ENCODE measurements at regions not wholly inside any gene's neighbourhood (a gene's known extent, or its start where the extent isn't known, plus 50 kb on each side); places are given as distances from the start of the nearest gene placed in this dataset.

DNA sequence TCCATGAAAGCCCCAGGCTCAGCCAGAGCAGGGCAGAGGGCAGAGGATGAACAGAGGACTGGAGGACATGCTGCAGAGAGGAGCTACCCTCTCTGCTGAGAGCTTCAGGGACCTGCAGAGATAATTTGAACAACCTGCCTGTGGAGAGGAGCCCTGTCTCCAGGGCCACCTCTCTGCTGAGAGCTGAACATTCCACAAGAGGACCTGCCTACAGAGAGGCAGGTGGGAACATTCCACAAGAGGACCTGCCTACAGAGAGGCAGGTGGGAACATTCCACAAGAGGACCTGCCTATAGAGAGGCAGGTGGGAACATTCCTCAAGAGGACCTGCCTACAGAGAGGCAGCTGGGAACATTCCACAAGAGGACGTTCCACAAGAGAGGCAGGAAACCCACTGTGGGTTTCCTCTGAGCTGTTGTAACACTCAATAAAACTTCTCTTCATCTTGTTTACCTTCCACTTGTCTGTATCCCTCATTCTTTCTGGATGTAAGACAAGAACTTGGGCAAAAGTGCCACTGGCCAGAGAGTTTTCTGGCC is 551.9 kb upstream of the CA10 start:
- DNase-seq: no peak
- no peaks in the 10 kb centered on the region for H3K27me3 ChIP-seq
- no peaks in the 10 kb centered on the region for H3K36me3 ChIP-seq (replicated peaks in 1 of 2; ENCODE audit: insufficient read depth in 1 of 2, low read depth in 2 of 2)
- H3K27ac ChIP-seq: no peak overlapping the region
- no peaks in the 10 kb centered on the region for H3K9me3 ChIP-seq
- TF ChIP-seq, protein P1, sequence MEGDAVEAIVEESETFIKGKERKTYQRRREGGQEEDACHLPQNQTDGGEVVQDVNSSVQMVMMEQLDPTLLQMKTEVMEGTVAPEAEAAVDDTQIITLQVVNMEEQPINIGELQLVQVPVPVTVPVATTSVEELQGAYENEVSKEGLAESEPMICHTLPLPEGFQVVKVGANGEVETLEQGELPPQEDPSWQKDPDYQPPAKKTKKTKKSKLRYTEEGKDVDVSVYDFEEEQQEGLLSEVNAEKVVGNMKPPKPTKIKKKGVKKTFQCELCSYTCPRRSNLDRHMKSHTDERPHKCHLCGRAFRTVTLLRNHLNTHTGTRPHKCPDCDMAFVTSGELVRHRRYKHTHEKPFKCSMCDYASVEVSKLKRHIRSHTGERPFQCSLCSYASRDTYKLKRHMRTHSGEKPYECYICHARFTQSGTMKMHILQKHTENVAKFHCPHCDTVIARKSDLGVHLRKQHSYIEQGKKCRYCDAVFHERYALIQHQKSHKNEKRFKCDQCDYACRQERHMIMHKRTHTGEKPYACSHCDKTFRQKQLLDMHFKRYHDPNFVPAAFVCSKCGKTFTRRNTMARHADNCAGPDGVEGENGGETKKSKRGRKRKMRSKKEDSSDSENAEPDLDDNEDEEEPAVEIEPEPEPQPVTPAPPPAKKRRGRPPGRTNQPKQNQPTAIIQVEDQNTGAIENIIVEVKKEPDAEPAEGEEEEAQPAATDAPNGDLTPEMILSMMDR (IDR thresholded peaks at IDR 0.05): no peak
- no peak for TF ChIP-seq POLR2A (IDR thresholded peaks at IDR 0.05)
- no peaks in the 10 kb centered on the region for H3K4me1 ChIP-seq
- intact Hi-C loops (cut with DNase I): no loop called here
- WGBS, 2 donors: 31 to 36% methylated on average over 1 of the region's 1 CpG
- no peak overlapping the region for H3K4me3 ChIP-seq
- ATAC-seq: no peak

DNA sequence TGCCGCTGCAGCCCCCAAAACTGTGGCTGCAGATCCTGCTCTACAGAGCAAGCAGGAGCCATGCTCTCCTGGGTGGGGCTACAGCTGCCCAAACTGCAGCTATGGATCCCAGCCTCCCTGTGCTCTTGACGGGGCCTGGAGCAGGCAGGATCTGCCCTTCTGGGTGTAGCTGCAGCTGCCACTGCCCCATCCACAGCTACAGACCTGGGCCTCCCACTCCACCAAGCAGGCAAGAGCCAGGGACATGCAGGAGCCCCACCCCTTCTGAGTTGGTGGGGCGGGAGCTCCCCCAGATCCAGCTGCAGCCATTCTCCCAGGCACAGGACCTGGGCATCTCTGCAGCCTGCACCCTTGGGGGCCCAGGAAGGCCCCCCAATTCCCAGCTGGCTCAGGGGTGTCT is 551.2 kb upstream of the CA10 start:
- WGBS, 2 donors: 76% methylated on average over 3 of the region's 3 CpGs; no CpG with 5 or more reads in 1 of the 2 donors
- no peak for ATAC-seq

DNA sequence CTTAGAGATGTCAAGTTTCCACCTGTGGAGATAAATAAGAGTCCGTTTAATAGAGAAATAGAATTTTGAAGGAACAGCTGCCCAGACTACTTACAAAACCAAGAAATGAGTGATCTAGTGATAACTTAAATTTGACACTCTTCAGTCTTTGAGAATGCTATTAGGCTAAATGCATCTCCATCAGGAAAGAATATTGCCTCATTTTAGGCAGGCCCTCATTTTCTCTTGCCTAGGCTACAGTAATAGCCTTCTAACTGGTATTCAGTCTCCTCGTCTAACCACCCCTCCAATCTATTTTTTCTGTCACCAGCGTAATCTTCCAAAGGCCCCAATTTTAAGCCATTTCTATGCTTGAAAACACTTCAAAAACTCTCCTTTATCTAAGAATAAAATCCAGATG is 537.8 kb upstream of the CA10 start:
- Histone ChIP-seq H3K27me3 (no peaks in the 10 kb centered on the region), H3K4me1 (no peaks in the 10 kb centered on the region), H3K36me3 (replicated peaks in 1 of 2; ENCODE audit: insufficient read depth in 1 of 2, low read depth in 2 of 2) (no peaks in the 10 kb centered on the region), H3K4me3 (no peak overlapping the region), H3K27ac (no peak overlapping the region), H3K9me3 (no peaks in the 10 kb centered on the region)
- no peak for DNase-seq
- WGBS, 2 donors: 68 to 69% methylated on average over 3 of the region's 3 CpGs
- no peak for ATAC-seq
- no peak for TF ChIP-seq POLR2A (IDR thresholded peaks at IDR 0.05)
- TF ChIP-seq, protein P1 (IDR thresholded peaks at IDR 0.05): no peak
- intact Hi-C loops (cut with DNase I): no loop called here

More for the DNA sequence above, 551.2 kb upstream of the CA10 start:
- no peak overlapping the region for H3K27ac ChIP-seq
- DNase-seq: no peak
- TF ChIP-seq POLR2A (IDR thresholded peaks at IDR 0.05): no peak
- TF ChIP-seq, protein P1 (IDR thresholded peaks at IDR 0.05): no peak
- no peaks in the 10 kb centered on the region for H3K36me3 ChIP-seq (replicated peaks in 1 of 2; ENCODE audit: insufficient read depth in 1 of 2, low read depth in 2 of 2)
- no peaks in the 10 kb centered on the region for H3K27me3 ChIP-seq
- intact Hi-C loops (cut with DNase I): no loop called here
- no peaks in the 10 kb centered on the region for H3K4me1 ChIP-seq
- no peak overlapping the region for H3K4me3 ChIP-seq
- no peaks in the 10 kb centered on the region for H3K9me3 ChIP-seq

DNA sequence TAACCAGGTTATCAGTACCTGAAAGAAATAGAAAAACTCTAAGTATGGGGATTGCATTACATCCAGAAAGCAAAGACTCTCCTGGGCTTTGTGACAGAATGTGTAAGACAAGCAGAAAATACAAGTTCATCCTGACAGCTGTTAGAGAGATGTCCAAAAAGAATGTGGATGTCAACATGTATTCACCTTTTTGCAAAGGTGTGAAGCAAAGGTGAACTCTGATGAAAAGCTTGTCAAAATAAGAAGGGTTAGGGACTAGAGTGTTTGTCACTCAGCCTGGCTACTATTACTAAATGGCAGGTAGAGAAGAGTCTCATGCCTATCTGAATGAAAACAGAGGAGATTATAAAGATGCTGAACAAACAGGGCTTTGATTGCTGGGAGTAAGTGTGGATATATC is 527.6 kb upstream of the CA10 start:
- Histone ChIP-seq H3K27ac (no peak overlapping the region), H3K9me3 (no peaks in the 10 kb centered on the region), H3K4me1 (no peaks in the 10 kb centered on the region), H3K4me3 (no peak overlapping the region), H3K36me3 (replicated peaks in 1 of 2; ENCODE audit: insufficient read depth in 1 of 2, low read depth in 2 of 2) (no peaks in the 10 kb centered on the region), H3K27me3 (no peaks in the 10 kb centered on the region)
- no peak for DNase-seq
- TF ChIP-seq, protein P1 (IDR thresholded peaks at IDR 0.05): no peak
- intact Hi-C loops (cut with DNase I): no loop called here
- ATAC-seq: no peak

DNA sequence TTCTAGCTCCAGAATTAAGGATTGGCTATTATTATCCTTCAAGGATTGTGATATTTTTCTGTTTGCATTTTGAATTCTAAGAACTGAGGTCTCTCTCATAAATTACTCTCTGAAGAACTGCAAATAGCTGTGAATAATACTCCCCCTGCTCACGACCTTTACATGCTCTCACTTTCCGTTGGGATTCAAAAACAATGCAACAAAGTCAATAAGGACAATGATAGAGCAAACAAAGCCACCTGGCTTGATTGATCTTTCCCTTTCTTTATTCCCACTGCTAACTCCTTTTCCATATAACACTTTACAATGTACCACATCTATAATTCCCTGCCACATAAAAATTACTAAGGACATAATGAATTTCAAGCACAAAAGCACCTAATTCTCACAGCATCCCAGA is 523.0 kb upstream of the CA10 start:
- no peak for DNase-seq
- WGBS, 2 donors: 2 to 5% methylated on average over 2 of the region's 2 CpGs

More for the DNA sequence above, 523.0 kb upstream of the CA10 start:
- H3K9me3 ChIP-seq: no peaks in the 10 kb centered on the region
- ATAC-seq: no peak
- H3K36me3 ChIP-seq (replicated peaks in 1 of 2; ENCODE audit: insufficient read depth in 1 of 2, low read depth in 2 of 2): no peaks in the 10 kb centered on the region
- no peaks in the 10 kb centered on the region for H3K4me1 ChIP-seq
- TF ChIP-seq POLR2A (IDR thresholded peaks at IDR 0.05): no peak
- TF ChIP-seq, protein P1 (IDR thresholded peaks at IDR 0.05): no peak
- intact Hi-C loops (cut with DNase I): no loop called here
- no peak overlapping the region for H3K4me3 ChIP-seq
- no peak overlapping the region for H3K27ac ChIP-seq
- no peaks in the 10 kb centered on the region for H3K27me3 ChIP-seq
